Activated CD8-positive, alpha-beta memory T cell treated with anti-CD3 and anti-CD28 coated beads, Interleukin-2, amount 10 ng/mL, durations not matched to agents 7 days and 5 days (primary cell): ENCODE measurements at regions not wholly inside any gene's neighbourhood (a gene's known extent, or its start where the extent isn't known, plus 50 kb on each side); places are given as distances from the start of the nearest gene placed in this dataset.
A peak's percentile ranks its signal among the peaks of the same experiment; 100 is the strongest.
"Not testable (repeated sequence)": the region's sequence is repeated elsewhere in the genome, so short reads cannot be mapped to it uniquely, and the experiment has no call there.

Experiments
- ATAC-seq: fragments of 150-1000 bp; cut with Tn5 transposase; one replicate; pipeline ENCODE4 v1.10.0; 2021; ENCODE audit warnings: moderate library complexity
- CTCF ChIA-PET: fragments of 350-600 bp; sonication (Branson Sonifier 250); formaldehyde crosslinking; loops from one replicate; lab custom pipeline; 2021; ENCODE audit warnings: antibody characterized with exemption; lab: Charles Lee
- DNase-seq: peaks from one replicate; pipeline ENCODE4 v3.0.0-alpha.2; 2020
- H3K27ac Mint-ChIP-seq: one replicate; pipeline ENCODE4 v1.8.0; 2021; ENCODE audit warnings: mild to moderate bottlenecking, mixed read lengths
- H3K27me3 Mint-ChIP-seq: one replicate; pipeline ENCODE4 v1.8.0; 2021; ENCODE audit warnings: mixed read lengths
- H3K36me3 Mint-ChIP-seq: one replicate; pipeline ENCODE4 v1.8.0; 2021; ENCODE audit warnings: mild to moderate bottlenecking, mixed read lengths
- H3K4me1 Mint-ChIP-seq: one replicate; pipeline ENCODE4 v1.8.0; 2021; ENCODE audit warnings: mixed read lengths
- H3K4me3 Mint-ChIP-seq: one replicate; pipeline ENCODE4 v1.8.0; 2021; ENCODE audit warnings: mild to moderate bottlenecking, moderate library complexity, mixed read lengths
- H3K9me3 Mint-ChIP-seq: one replicate; pipeline ENCODE4 v1.8.0; 2022; ENCODE audit warnings: low read depth, mixed read lengths

DNA sequence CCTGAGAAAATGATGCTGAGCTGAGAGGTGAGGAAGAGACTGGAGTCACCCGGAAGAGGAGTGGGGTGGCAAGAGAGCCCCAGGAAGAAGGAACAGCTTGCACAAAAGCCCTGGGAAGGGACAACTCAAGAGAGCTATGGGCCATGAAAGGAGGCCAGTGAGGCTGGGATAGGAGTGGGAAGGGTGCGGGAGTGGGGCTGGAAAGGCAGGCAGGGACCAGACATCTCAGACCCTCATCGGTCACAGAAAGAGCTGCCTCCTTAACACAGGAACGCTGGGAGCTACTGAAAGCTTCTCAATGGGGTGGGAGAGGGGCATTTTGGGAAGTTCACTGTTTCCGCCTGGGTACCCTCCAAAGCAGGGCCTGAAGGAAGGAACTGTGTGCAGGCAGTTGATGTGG lies 122.0 kb upstream of the UNC5B start:
- H3K4me3 Mint-ChIP-seq = no peak overlapping the region
- H3K4me1 Mint-ChIP-seq = peaks cover 7% of the 10 kb centered on the region
- H3K27me3 Mint-ChIP-seq = peaks cover 5% of the 10 kb centered on the region
- ATAC-seq (no peak), DNase-seq (no peak)
- H3K9me3 Mint-ChIP-seq = no peaks in the 10 kb centered on the region
- H3K36me3 Mint-ChIP-seq = no peaks in the 10 kb centered on the region
- CTCF ChIA-PET = no interaction called here
- H3K27ac Mint-ChIP-seq = no peak overlapping the region

DNA sequence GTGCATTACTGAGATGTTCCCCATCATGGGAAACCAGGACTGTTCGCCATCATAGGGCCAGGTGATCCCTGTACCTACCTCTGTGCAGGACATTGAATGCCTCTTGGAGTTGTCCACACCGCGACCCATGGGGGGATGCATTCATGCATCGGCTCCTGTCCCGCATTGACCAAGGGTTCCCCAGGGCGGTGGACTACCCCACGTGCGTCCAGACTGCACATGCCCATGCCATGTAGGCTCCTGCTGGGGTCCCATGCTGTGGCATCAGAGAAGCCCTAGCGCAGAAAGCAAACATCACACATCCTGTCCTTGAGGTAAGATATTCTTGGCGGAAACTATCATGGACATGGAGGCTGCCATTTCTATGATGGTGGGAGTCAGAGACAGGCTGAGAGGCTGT lies 121.6 kb upstream of the UNC5B start:
- CTCF ChIA-PET = no interaction called here

DNA sequence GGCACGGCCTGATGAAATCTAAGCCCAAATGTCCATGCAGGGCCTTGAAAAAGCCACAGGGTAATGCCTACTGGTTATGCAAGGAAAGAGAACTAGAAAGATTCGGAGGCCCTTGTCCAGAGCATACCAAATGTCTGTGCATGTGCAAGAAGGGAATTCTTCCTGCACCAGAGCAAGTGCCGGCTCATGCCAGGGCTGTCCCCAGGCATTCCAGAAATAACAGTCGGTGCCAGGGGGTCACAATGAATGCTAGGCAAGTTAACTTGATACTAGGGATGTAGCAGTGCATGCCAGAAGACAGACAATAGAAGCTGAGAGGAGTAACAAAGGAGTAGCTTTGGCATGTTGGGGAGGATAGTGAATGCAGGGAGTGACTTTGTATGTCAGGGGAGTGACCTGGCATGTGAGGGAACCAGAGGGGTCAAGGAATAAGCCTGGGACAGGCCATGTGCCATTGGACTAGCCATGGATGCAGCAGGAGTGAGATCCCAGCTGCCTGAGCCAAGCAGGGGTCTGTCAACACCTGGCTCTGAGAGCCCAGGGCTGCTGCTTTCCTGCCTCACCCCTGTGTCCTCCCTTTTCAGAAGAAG lies 119.5 kb upstream of the UNC5B start:
- no peak overlapping the region for H3K27ac Mint-ChIP-seq
- no peaks in the 10 kb centered on the region for H3K9me3 Mint-ChIP-seq
- no peak for ATAC-seq
- H3K36me3 Mint-ChIP-seq = no peaks in the 10 kb centered on the region
- H3K4me1 Mint-ChIP-seq = peaks cover 7% of the 10 kb centered on the region
- no peak overlapping the region for H3K4me3 Mint-ChIP-seq
- CTCF ChIA-PET = no interaction called here
- H3K27me3 Mint-ChIP-seq = peaks cover 24% of the 10 kb centered on the region
- DNase-seq = no peak

More for the DNA sequence above, 121.6 kb upstream of the UNC5B start:
- Mint-ChIP-seq H3K36me3 (no peaks in the 10 kb centered on the region), H3K4me1 (peaks cover 7% of the 10 kb centered on the region), H3K27ac (no peak overlapping the region), H3K9me3 (no peaks in the 10 kb centered on the region), H3K27me3 (peaks cover 9% of the 10 kb centered on the region), H3K4me3 (no peak overlapping the region)
- peak; percentile 33 for DNase-seq
- ATAC-seq = no peak

DNA sequence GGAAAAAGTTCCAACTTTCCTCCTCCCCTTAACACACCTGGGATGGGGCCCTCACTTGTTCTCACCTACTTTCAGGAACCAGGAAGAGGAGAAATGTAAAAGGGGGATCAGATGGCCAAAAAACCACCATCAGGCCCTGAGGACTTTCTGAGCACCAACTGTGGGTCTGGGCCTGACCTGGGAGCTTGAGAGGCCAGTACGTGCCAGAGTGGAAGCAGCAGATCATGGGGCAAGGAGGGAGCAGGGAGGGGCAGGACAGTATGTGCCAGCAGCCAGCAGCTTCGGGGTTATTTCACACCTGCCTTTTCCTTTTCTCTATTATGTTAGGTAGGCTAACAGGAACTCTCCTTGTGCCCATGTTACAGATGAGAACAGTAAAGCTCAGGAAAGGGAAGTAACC lies 118.8 kb upstream of the UNC5B start:
- DNase-seq = peak; percentile 11
- Mint-ChIP-seq H3K27me3 (peaks cover 28% of the 10 kb centered on the region), H3K36me3 (no peaks in the 10 kb centered on the region), H3K4me3 (no peak overlapping the region), H3K27ac (no peak overlapping the region), H3K4me1 (peaks cover 7% of the 10 kb centered on the region), H3K9me3 (no peaks in the 10 kb centered on the region)
- CTCF ChIA-PET = no interaction called here
- no peak for ATAC-seq

DNA sequence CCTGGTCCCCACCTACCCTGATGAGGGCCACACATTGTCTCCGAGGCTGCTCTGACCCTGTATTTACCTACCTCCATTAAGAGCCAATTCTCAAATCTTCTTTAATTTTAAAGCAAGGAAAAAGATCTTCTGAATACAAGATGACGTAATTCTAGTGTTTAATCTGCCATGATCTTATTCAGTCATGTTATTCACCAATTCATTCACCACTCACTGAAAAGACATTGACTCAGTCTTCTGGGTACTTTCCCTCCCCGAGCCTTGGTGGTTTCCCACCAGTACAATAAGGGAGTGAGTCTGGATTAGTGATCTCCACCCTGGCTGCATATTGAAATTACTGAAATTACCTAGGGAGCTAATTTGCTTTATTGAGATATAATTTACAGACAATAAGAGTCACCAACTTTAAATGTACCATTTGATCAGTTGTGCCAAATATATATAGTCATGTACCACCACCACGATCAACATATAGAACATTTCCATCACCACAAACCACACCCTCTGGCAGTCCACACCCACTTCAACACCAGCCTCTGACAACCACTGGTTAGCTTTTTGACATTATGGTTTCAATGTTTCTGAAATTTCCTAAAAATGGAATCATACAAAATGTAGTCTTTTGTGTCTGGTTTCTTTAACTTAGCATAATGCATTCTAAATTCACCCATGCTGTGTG lies 117.5 kb upstream of the UNC5B start:
- Mint-ChIP-seq H3K4me3 (no peak overlapping the region), H3K36me3 (no peaks in the 10 kb centered on the region), H3K27ac (no peak overlapping the region), H3K4me1 (peaks cover 7% of the 10 kb centered on the region), H3K9me3 (no peaks in the 10 kb centered on the region), H3K27me3 (peaks cover 40% of the 10 kb centered on the region)
- DNase-seq = peak; percentile 37
- ATAC-seq = no peak
- CTCF ChIA-PET = no interaction called here

DNA sequence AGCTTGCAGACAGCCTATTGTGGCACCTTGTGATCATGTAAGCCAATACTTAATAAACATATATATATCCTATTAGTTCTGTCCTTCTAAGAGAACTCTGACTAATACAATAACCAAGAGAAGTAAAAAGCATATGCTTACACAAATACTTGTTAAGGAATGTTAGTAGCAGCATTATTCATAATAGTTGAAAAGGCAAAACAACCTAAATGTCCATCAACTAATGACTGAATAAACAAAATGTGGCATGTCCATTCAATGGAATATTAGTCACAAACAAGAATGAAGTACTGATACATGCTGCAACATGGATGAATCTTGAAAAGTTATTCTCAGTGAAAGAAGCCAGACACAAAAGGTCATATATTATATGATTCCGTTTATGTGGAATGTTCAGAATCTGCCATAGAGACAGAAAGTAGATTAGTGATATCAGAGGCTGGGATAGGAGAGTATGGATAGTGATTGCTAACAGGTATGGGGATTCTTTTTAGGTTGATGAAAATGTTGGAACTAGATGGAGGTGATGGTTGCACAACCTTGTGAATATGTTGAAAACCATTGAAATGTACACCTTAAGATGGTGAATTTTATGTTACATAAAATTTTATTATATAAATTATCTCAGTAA lies 112.5 kb upstream of the UNC5B start:
- CTCF ChIA-PET = no interaction called here
- no peaks in the 10 kb centered on the region for H3K9me3 Mint-ChIP-seq
- ATAC-seq (no peak), DNase-seq (no peak)
- H3K4me1 Mint-ChIP-seq = peaks cover 4% of the 10 kb centered on the region
- no peak overlapping the region for H3K4me3 Mint-ChIP-seq
- H3K36me3 Mint-ChIP-seq = no peaks in the 10 kb centered on the region
- H3K27me3 Mint-ChIP-seq = peaks cover 57% of the 10 kb centered on the region
- H3K27ac Mint-ChIP-seq = no peak overlapping the region

DNA sequence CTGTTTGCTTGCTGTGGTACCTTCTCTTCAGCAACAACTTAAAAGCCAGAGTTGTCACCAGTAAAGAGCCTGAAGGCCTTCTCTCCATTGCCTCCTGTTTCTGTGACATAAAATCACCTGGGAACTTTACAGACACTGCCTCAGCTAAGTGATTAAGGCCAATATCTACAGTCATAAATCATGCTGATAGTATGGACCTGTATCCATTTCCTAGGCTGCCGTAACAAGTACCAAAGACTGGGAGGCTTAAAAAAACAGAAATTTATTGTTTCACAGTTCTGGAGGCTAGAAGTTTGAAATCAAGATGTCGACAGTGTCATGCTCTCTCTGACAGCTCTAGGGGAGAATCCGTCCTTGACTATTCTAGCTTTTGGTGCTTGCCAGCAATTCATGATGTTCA lies 108.4 kb upstream of the UNC5B start:
- DNase-seq = no peak
- Mint-ChIP-seq H3K36me3 (peaks cover 4% of the 10 kb centered on the region), H3K4me3 (no peak overlapping the region), H3K9me3 (no peaks in the 10 kb centered on the region), H3K4me1 (peaks cover 4% of the 10 kb centered on the region), H3K27me3 (peaks cover 31% of the 10 kb centered on the region), H3K27ac (no peak overlapping the region)
- CTCF ChIA-PET = no interaction called here
- ATAC-seq = no peak

DNA sequence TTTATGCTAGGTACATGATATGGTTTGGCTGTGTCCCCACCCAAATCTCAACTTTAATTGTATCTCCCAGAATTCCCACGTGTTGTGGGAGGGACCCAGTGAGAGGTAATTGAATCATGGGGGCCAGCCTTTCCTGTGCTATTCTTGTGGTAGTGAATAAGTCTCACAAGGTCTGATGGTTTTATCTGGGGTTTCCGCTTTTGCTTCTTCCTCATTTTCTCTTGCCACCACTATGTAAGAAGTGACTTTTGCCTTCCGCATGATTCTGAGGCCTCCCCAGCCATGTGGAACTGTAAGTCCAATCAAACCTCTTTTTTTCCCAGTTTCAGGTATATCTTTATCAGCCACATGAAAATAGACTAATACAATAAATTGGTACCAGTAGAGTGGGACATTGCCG lies 106.2 kb upstream of the UNC5B start:
- CTCF ChIA-PET, ATAC-seq, H3K27ac Mint-ChIP-seq, H3K36me3 Mint-ChIP-seq, DNase-seq, H3K4me1 Mint-ChIP-seq, H3K4me3 Mint-ChIP-seq, H3K9me3 Mint-ChIP-seq: not testable (repeated sequence)
- peaks cover 31% of the 10 kb centered on the region for H3K27me3 Mint-ChIP-seq

DNA sequence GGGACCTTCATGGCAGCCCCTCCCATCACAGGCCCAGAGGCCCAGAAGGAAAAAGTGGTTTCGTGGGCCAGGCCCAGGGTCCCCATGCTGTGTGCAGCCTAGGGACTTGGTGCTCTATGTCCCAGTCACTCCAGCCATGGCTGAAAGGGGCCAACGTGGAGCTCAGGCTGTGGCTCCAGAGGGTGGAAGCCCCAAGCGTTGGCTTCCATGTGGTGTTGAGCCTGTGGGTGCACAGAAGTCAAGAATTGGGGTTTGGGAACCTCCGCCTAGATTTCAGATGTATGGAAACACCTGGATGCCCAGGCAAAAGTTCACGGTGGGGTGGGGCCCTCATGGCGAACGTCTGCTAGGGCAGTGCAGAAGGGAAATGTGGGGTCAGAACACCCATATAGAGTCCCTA lies 105.3 kb upstream of the UNC5B start:
- H3K4me3 Mint-ChIP-seq, ATAC-seq, CTCF ChIA-PET, H3K27ac Mint-ChIP-seq, DNase-seq, H3K36me3 Mint-ChIP-seq, H3K4me1 Mint-ChIP-seq, H3K9me3 Mint-ChIP-seq: not testable (repeated sequence)
- H3K27me3 Mint-ChIP-seq = peaks cover 31% of the 10 kb centered on the region

DNA sequence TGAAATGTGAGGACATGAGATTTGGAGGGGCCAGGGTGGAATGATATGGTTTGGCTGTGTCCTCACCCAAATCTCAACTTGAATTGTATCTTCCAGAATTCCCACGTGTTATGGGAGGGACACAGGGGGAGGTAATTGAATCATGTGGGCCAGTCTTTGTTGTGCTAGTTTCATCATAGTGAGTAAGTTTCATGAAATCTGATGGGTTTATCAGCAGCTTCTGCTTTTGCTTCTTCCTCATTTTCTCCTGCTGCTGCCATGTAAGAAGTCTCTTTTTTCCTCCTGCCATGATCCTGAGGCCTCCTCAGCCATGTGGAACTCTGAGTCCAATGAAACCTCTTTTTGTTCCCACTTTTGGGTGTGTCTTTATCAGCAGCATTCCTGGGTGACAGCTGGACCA lies 104.3 kb upstream of the UNC5B start:
- peaks cover 36% of the 10 kb centered on the region for H3K27me3 Mint-ChIP-seq
- H3K4me1 Mint-ChIP-seq, CTCF ChIA-PET, H3K9me3 Mint-ChIP-seq, ATAC-seq, H3K36me3 Mint-ChIP-seq, H3K4me3 Mint-ChIP-seq, H3K27ac Mint-ChIP-seq, DNase-seq: not testable (repeated sequence)

DNA sequence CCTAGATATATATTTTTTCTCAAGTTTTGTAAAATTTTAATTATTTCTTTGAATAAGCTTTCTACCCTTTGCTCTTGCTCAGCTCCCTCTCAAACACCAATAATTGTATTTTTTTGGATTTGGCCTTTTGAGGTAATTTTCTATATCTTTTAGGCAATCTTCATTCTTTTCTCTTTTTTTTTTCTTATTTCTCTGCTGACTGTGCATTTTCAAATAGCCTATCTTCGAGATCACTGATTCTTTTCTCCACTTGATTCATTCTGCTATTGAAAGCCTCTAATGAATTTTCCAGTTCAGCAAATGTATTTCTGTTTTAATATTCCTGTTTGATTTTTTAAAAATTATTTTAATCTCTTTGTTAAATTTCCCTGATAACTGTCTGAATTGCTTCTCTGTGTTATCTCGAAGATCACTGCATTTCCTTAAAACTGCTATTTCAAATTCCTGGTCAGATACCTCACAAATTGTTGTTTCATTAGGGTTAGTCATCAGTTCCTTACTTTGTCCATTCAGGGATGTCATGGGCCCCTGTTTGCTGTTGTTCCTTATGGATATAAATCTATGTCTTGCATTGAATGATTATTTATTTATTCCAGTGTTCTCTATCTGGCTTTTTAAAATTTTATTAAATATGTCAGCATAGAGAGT lies 100.1 kb upstream of the UNC5B start:
- Mint-ChIP-seq H3K9me3 (peaks cover 9% of the 10 kb centered on the region), H3K4me1 (no peaks in the 10 kb centered on the region), H3K36me3 (peaks cover 2% of the 10 kb centered on the region), H3K27ac (no peak overlapping the region), H3K27me3 (peaks cover 43% of the 10 kb centered on the region), H3K4me3 (no peak overlapping the region)
- CTCF ChIA-PET = no interaction called here
- ATAC-seq (no peak), DNase-seq (no peak)

DNA sequence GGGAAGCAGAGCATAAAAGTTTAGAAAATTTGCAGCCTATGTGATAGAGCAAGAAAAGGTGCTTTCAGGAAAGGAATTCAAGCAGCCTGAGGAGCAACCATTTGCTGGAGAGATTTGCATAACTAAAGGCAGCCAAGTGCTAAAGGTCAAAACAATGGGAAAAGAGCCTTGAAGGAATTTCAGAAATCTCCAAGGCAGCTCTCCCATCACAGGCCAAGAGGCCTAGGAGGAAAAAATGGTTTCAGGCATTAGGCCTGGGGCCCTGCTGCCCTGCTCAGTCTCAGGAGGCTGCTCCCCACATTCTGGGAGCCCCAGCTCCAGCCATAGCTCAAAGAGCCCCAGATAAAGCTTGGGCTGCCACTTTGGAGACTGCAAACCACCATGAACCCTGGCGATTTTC lies 95.9 kb upstream of the UNC5B start:
- CTCF ChIA-PET = no interaction called here
- Mint-ChIP-seq H3K9me3 (peaks cover 19% of the 10 kb centered on the region), H3K4me1 (no peaks in the 10 kb centered on the region), H3K36me3 (peaks cover 2% of the 10 kb centered on the region), H3K27me3 (peaks cover 34% of the 10 kb centered on the region), H3K27ac (no peak overlapping the region), H3K4me3 (no peak overlapping the region)
- no peak for DNase-seq
- ATAC-seq = no peak

DNA sequence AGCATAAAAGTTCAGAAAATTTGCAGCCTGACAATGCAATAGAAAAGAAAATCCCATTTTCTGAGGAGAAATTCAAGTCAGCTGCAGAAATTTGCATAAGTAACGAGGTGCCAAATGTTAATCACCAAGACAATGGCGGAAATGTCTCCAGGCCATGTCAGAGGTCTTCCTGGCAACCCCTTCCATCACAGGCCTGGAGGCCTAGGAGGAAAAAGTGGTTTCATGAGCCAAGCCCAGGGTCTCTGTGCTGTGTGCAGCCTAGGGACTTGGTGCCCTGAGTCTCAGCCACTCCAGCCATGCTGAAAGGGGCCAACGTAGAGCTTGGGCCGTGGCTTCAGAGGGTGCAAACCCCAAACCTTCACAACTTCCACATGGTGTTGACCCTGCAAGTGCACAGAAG lies 94.8 kb upstream of the UNC5B start:
- Mint-ChIP-seq H3K9me3 (peaks cover 19% of the 10 kb centered on the region), H3K27me3 (peaks cover 38% of the 10 kb centered on the region)
- CTCF ChIA-PET, H3K27ac Mint-ChIP-seq, DNase-seq, H3K4me3 Mint-ChIP-seq, H3K4me1 Mint-ChIP-seq, ATAC-seq, H3K36me3 Mint-ChIP-seq: not testable (repeated sequence)

DNA sequence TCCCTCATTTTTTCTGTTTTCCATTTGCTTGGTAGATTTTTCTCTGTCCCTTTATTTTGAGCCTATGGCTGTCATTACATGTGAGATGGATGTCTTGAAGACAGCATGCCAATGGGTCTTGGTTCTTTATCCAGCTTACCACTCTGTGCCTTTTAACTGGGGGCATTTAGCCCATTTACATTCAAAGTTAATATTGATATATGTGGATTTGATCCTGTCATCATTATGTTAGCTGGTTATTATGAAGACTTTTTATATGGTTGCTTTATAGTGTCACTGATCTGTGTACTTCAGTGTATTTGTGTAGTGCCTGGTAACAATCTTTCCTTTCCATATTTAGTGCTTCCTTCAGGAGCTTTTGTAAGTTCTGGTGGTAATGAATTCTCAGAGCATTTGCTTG lies 89.3 kb upstream of the UNC5B start:
- H3K27ac Mint-ChIP-seq = no peak overlapping the region
- H3K36me3 Mint-ChIP-seq = no peaks in the 10 kb centered on the region
- no peak overlapping the region for H3K4me3 Mint-ChIP-seq
- CTCF ChIA-PET = no interaction called here
- peaks cover 45% of the 10 kb centered on the region for H3K27me3 Mint-ChIP-seq
- DNase-seq (no peak), ATAC-seq (no peak)
- peaks cover 10% of the 10 kb centered on the region for H3K9me3 Mint-ChIP-seq
- H3K4me1 Mint-ChIP-seq = no peaks in the 10 kb centered on the region
